ENCODE measurements at regions not wholly inside any gene's neighbourhood (a gene's known extent, or its start where the extent isn't known, plus 50 kb on each side); places are given as distances from the start of the nearest gene placed in this dataset.

DNA sequence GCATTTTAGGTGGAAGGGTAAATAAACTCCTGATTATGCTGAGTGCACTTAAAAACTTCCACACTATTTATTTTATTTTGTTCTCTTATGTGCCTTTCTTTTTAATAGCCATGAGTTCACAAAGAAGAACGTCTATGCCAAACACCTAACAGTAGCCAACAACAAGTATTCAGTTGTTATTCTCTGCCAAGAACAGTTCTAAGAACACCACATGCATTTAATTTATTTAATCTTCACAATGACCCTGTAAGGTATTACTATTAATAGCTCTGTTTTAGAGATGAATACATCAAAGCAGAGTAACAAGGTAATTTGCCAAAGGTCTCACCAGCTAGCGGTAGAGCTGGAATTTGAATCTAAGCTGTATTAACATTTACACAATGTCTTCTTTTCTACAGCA is 240.1 kb downstream of the ALG10B start:
- TF ChIP-seq CREB1 (IDR thresholded peaks at IDR 0.05; ENCODE audit: low read depth) (no peak), YY1 (IDR thresholded peaks at IDR 0.05; ENCODE audit: low read depth) (no peak)
